Left lobe of liver (tissue), 2 donors: ENCODE measurements at regions not wholly inside any gene's neighbourhood (a gene's known extent, or its start where the extent isn't known, plus 50 kb on each side); places are given as distances from the start of the nearest gene placed in this dataset.
"Not testable (repeated sequence)": the region's sequence is repeated elsewhere in the genome, so short reads cannot be mapped to it uniquely, and the experiment has no call there.

Experiments
- ATAC-seq: fragments of 200-7000 bp; cut with Tn5 transposase; one replicate; pipeline ENCODE4 v1.9.1; 2020; ENCODE audit warnings: mild to moderate bottlenecking, moderate library complexity
- DNase-seq: peaks from one replicate; pipeline ENCODE4 v3.0.0-alpha.2; 2020; ENCODE audit warnings: low spot score
- donor health status: DM: no; HTN: no; CAD: no; lungs with moderate emphysema.
- donor health status: DM: no; HTN: yes; CAD: no.

DNA sequence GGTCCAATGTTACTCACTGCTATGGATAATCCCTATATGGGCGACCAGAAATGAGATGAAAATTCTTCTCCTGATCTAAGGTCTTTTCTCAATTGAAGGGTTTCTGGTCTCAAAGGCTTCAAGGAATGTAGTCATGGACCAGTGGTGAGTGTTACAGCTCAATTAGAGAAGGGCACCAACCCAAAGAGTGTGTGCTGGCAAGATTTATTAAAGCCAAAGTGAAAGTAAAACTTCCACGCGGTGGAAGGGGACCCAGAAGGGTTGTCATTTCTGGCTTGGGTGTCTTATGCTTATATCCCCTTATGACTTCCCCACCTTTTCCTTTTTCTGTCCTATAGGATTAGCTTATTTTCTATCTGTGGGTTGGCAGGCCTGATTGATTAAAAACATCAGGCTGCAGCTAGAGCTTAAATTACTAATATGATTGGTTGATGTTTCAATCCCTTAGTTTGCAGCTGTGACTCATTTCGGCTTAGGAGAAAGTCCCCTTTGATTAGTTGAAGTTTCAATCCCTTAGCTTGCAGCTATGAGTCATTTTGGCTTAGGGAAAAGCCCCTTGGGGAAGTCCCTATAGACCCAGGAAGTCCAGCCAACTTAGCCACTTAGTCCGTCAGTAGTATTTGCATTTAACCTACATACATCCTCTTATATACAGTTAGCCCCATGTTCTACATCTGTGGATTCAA, 179.5 kb upstream of the NLGN4Y start:
- peak; percentile 49 for ATAC-seq

DNA sequence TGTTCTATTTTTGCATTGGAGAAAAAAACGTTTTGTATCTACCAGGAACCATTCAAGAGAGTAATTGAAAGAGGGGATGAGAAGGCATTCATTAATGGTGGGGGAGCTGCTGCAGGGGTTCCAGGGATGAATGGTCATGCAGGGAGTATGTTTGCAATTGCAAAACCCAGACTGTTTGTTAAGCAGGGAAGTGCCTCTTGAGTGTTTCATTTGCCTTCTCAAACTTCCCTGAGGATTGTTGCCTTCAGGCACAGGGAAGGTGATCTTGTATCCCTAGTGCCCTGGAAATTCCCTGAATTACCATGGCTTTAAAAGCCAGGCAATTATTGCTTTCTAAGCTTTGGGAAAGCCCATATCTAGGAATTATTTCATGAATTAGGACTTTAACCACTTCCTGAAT, 172.7 kb upstream of the NLGN4Y start:
- DNase-seq = no peak
- ATAC-seq = no peak

More for the DNA sequence above, 179.5 kb upstream of the NLGN4Y start:
- DNase-seq = no peak

DNA sequence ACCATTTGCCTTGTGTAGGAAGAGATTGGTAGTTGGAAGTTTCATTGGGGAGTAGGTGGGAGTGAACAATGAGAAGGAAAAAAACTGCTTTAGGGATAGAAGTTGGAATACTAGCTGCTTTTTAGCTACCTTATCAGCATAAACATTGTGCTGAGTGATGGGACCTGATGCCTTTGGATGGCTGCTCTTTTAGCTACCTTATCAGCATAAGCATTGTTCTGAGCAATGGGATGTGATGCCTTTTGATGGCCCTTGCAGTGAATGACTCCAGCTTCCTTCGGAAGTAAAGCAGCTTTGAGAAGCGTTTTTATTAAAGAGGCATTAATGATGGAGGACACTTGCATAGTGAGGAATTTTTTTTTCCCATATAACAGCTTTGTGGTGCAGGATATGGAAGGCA, 168.2 kb upstream of the NLGN4Y start:
- ATAC-seq (no peak), DNase-seq (no peak)

DNA sequence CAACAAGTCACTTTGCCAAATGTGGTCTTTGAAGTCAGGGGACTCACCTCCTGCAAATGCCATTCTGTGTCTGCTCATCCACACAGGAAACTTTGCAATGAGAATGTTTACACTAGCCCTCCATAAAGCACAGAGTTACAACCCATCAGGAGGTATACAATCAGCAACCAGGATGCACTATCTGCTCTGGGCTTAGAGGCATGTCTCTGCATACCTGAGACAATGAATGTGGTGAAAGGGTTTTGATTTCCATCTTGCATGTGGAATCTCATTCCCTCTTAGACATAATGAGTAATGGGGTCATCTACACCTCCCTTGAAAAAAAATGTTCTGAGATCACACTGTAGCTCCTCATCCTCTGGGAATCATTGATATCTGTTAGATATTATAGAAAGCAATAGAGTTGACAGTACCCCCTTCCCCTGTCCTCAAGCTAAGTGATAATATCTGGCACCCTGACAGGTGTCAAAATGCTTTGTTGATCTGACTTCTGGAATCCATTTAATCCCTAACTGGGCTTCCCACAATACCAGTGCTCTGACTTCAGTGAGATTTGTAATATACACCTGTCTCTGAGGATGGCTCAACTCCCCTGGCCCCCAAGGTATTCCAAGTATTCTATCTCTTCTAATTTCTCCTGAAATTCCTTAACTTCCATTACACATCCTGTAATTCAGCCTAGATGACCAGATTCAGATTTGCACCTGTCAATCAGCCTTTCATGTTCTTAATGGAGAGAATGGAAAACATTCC, 163.4 kb upstream of the NLGN4Y start:
- ATAC-seq (no peak), DNase-seq (no peak)

DNA sequence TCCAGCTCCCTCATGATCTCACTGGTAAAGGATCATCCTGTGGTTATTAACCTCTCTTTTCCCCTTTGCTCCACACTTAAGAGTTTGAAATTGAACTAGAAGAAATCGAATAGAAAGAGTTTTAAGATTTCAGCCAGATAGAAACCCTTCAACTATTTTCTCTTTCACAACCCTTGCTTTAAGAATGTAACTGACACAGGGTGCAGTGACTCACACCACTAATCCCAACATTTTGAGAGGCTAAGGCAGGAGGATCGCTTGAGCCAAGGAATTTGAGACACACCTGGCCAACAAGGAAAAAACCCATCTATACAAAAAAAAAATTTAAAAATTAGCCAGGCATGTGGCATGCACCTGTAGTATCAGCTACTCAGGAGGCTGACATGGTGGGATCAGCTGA, 150.7 kb upstream of the NLGN4Y start:
- DNase-seq = no peak
- no peak for ATAC-seq

DNA sequence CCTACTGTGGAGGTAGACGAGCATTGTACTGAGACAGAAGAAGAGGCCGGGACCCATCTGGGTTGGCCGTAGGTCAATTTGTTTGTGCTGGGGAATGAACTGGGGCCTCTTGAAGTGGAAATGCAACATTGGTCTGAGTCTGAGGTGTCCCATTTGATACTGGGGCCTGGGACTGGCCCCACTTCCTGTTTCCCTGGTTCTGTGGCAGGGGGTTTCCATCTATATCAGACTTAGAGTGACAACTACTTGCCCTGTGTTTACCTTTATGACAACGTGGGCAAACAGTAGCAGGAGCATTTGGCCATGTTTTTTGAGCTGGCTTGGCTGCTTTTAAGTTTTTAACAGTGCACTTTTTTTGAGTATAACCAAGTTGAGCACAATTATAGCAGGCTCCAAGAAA, 146.1 kb upstream of the NLGN4Y start:
- no peak for ATAC-seq
- no peak for DNase-seq

DNA sequence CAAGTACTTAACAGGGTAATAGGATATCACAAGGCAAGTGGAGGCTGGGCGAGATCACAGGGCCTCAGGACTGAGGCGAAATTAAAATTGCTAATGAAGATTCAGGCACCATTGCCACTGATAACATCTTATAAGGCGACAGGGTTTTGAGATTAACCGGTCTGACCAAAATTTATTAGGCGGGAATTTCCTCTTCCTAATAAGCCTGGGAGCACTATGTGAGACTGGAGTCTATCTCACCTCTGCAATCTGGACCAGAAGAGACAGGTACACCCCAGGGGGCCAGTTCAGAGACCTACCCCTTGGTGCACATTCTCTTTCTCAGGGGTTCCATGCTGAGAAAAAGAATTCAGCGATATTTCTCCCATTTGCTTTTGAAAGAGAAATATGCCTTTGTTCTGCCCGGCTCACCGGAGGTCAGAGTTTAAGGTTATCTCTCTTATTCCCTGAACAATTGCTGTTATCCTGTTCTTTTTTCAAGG, 113.7 kb upstream of the NLGN4Y start:
- not testable (repeated sequence) for DNase-seq, ATAC-seq

DNA sequence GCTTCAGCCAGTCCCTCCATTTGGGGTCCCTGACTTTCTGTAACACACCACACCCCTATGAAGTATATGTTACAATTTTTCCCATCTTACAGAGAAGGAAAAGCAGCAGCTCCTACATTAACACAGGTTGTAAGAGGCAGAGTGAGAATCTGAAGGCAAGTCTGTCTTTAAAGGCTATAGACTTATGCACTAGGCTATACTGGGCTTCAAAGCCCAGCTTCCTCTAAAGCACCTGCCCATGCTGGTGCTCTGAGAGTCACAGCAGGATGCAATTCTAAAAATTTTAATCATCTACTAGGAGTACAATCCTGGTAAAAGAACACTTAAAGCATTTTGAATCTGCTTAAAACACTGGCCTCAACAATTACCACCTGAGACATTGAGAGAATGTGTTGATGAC, 113.0 kb upstream of the NLGN4Y start:
- no peak for ATAC-seq

DNA sequence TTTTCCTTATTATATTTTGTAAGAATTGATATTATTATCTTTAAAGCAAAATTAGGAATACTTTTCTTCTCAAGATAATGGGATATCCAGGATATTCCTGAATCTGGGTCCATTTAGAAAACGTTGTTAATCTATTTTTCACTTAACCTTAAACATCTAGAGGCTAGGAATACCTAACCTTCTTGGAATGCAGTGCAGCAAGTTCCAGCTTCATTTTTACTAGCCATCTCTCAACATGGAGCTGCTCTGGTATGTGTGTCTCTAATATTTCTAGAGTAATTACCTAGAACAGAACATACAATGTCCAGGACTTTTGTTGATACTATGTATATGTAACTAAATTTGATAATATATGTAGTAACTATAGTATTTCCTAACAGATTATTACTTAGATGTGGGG, 87.8 kb upstream of the NLGN4Y start:
- DNase-seq (no peak), ATAC-seq (no peak)

More for the DNA sequence above, 113.0 kb upstream of the NLGN4Y start:
- no peak for DNase-seq

DNA sequence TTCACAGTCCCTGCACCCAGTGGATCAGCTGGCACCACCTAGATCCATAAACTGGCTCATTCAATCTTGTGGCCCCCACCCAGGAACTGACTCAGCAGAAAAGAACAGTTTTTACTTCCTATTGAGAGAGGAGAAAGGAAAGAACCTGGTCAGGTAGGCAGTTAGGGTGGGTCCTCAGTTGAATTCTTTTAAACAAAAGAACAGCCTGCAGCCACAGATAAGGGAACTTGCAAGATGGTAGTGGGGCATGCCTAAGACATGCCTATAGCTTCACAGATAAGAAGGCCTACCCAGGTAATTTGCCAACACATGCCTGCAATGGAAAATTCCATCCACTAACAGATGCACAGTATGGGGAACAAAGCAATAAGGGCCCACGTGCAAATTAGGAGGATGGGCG, 86.7 kb upstream of the NLGN4Y start:
- ATAC-seq (no peak), DNase-seq (no peak)

DNA sequence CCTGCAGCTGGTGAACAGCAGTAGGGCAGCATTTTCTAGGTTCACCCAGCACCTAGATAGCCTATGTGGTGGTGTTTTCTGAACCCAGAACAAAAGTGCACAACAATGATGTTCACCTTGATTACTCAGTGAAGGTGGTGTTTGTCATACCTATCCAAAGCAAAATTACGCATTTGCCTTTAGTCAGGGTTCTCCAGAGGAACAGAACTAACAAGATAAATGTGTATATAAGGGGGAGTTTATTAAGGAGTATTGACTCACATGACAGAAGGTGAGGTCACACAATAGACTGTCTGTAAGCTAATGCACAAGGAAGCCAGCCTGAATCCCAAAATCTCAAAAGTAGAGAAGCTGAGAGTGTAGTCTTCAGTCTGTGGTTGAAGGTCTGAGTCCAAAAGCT, 85.9 kb upstream of the NLGN4Y start:
- no peak for ATAC-seq
- DNase-seq = no peak

DNA sequence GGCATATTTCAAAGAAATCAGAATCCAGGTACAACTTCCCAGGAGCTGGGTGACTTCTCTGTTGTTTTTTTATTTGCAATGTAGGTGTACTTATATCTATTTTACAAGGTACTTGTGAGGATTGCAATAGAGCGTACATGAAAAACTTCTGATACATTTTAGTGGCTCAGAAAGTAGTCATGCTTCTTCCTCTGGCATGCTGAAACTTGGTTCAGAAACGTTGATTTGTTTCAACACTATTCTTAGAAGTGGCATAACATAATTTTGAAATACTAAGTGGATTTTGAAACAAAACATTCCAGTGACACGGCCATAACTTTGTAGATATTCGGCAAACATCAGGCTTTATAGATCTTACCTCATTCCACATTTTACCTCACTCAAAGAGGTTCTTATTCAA, 79.8 kb upstream of the NLGN4Y start:
- no peak for ATAC-seq
- no peak for DNase-seq

DNA sequence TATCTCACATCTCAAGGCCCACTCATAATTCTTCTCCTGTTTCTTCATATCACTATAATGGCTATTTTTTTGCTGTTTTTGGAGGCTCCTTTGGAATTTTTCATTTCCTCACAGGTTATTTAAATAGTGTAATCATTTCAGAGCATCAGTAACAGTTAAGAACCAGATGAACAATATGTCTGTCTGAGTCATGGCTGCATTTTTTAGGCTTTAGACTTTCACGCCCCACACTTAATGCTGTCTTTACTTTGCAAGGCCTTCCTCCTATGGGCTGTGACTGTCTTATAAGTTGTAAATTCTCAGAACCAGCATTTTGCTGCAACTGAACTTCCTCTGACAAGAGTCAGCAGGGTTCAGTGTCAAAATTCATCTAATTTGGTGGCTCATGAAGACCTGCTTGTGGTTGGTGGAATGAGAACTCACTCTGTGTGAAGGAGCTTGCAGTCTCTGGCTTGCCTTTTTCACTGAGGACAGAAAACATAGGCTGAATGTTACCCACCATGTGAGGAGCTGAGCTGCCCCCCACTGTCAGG, 56.1 kb upstream of the NLGN4Y start:
- DNase-seq (no peak), ATAC-seq (no peak)

DNA sequence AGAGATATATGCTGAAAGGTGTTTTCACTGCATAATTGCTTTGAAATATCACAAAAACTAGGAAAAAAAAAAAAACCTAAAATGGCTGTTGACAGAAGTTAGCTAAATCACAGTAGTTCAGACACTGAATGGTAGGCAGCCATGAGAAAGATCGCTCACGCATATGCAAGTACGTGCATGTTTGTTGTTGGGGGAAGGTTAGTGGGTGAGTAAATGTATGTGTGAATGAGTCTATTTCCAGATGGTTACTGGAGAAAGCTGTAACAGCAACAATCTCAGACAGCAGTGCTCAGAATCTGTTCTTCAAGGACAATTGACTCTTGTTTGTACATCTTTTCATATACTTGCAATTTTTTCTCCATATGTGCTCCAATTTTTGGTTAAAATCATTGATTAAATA, 51.9 kb upstream of the NLGN4Y start:
- ATAC-seq = no peak
- DNase-seq = no peak

DNA sequence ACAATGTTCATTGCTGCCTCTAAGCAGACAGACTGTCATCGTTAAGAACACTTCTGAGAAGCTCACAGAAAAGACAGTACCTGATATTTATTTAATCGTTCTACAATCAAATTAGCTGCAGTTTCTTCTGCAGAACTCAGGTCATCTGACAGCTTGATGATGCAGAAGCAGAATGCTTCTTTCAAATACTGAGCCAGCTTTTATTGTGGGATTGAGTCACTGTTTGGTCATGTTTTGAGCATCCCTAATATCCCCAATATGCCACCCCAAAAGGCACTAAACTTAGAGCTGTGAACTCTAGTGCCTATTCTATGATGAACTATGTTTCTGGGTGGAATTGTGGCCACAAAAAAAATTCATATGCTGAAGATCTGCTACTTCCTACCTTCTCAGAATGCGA, 51.0 kb upstream of the NLGN4Y start:
- DNase-seq (no peak), ATAC-seq (no peak)
